CD1c-positive myeloid dendritic cell (primary cell): ENCODE measurements at regions not wholly inside any gene's neighbourhood (a gene's known extent, or its start where the extent isn't known, plus 50 kb on each side); places are given as distances from the start of the nearest gene placed in this dataset.

Experiments used
- DNase-seq: peaks from one replicate; pipeline ENCODE4 v3.0.0-alpha.2; 2016; ENCODE audit errors: extremely low spot score

DNA sequence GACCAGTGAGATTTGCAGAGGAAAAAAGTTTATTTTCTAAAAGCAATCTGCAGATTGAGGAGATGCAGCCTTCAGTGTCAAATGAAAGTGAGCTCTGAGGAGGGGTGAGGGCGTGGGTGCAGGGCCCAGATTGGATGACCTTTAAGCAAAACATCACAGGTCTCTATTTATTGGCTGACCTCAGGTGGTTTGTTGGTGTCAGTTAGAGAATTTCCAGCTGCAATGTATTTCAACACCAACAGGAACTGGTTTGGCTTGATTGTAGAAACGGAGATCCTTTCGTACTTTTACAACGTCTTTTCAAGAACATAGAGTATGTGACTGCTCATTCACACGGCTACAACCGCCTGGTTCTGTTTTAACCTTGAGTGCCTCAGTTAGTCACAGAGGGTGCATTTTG is 1069.1 kb downstream of the EFNA5 start:
- DNase-seq: no peak

DNA sequence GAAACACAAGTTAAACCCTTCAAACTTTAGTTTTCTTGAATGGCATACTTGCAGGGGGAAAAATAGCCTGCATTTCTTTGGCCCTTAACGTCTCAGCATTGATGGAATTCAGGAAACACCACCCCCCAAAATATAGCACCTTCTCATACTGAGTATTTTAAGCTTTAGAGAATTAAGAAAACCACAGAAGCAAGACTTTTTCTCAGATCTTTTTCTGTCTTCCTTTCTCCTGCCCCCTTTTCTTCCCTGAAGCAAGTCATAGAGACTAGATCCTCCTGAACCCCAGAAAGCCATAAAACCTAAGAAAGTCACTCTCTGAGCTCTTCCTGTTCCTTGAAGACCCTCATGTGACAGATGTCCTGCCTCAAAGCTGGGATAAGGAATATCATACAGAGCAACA is 1069.9 kb downstream of the EFNA5 start:
- DNase-seq: no peak

DNA sequence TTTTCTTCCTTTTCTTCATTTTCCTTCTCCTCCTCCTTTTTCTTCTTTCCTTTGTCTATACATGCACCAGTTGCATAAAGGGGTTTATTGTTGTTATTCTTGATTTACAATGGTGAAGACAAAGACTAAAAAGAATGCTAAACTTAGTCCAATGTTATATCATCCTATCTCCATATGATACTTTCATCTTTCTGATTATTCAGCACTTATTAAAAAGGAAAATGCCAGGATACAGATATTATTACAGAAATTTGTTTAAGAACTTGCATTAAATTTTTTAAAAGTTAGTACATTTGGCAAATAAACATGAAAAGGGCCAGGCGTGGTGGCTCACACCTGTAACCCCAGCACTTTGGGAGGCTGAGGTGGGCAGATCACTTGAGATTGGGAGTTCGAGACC is 1074.9 kb downstream of the EFNA5 start:
- no peak for DNase-seq

DNA sequence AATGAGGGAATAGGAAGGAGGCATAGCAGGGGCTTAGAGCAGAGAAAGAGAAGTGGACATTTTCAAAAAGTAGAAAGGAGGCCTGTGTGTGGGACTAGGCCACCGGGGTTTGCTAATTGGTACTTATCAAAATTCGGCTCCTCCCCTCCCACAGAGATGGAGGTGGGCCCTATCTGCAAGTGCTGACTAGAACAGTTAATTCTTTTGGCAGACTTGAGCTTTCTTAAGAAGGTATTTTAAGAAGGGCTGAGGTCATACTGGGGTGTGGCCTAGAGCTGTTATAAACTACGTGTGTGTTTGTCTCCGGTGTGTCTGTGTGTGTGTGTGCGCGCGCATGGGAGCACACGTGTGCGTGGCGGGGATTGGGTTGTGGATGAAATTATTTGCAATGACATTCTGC is 1086.5 kb downstream of the EFNA5 start:
- no peak for DNase-seq

DNA sequence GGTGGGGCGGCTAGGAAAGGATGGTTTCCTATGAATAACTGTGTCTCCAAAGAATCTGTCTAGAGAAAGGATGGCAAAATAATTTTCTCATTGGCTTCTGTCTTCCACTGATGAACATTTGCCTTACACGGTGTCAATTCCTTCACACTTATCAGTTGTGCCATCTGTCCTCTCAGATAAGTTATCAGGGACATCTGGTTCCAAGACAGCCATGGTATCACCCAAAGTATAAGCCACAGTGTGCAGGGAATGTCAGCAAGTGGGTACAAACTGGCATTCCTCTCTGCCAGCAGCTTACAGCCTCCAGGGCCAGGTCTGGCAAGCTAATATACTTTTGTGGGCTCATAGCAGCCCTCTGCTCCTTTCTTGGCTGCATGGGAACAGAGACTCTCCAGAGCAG is 1092.0 kb downstream of the EFNA5 start:
- DNase-seq: no peak

DNA sequence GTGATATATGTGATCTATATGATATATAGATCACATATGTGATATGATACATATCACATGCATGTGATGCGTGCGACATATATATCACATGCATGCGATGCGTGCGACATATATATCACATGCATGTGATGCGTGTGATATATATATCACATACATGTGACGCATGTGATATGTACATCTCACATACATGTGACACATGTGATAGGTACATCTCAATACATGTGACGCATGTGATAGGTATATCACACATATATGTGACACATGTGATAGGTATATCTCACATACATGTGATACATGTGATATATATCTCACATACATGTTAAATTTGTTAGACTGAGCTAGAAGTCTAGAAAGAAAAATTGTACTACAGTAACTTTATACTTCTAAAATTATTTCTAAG is 1095.9 kb downstream of the EFNA5 start:
- no peak for DNase-seq

DNA sequence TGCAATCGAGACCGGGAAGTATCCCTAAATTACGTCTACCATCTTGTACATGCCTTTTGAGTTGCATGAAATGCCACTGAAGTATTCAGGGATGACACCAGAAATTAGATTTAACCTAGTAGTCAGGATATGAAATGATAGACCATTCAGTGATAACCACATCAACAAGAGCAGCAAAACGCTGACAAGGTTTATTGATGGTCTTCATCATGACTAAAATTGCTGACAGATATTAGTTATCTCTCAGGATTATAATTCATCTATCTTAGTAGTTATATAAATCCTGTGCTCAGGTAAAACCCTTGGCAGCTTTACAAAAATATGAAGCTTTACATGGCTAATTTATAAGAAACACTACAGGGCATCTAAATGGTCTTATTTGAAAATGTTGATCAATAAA is 1104.7 kb downstream of the EFNA5 start:
- DNase-seq: no peak

DNA sequence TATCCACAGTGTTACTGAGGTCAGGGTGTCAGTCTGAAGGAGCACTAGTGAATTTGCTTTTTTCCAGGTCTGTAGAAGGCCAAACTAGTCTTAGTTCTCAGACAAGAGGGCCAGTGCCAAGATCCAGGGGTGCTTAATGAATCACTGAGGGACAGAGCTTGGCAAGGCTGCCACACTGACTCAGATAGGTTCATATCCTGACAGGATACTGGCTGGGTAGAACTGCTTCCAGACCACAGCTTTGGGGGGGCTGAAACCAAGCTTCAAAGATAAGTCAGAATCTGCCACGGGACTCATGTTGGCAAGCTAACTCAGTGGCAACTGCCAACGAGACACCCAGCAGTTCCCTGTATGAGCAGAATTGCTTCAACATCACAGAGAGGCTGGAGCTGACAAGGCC is 1125.4 kb downstream of the EFNA5 start:
- no peak for DNase-seq

DNA sequence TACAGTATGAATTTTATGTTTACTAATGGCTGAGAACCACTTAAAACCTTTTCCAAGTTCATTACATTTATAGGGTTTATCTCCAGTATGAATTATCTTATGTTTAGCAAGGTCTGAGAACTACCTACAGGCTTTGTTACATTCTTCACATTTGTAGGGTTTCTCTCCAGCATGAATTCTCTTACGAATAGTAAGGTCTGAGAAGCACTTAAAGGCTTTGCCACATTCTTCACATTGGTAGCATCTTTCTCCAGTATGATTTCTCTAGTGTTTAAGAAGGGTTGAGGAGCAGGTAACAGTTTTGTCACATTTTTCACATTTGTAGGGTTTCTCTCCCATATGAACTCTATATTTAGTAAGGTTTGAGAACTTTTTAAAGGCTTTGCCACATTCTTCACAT is 1127.4 kb downstream of the EFNA5 start:
- DNase-seq: no peak

DNA sequence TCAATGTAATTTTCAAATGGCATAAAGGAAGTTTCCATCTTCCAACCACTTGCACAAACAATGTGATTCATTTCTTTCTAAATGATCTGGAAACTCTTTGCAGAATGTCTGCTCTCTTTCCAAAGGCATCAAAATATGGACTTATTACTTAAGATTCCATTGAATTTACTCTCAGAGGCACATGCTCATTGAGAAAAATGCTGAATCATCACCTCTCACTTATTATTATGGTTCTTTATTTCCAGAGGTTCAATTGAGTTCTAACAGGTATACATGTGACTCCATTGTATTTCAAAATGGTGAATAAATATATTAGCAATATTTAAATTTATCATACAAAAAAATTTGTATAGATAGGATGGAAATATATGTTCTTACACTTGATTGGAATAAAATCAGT is 1140.6 kb downstream of the EFNA5 start:
- DNase-seq: no peak

DNA sequence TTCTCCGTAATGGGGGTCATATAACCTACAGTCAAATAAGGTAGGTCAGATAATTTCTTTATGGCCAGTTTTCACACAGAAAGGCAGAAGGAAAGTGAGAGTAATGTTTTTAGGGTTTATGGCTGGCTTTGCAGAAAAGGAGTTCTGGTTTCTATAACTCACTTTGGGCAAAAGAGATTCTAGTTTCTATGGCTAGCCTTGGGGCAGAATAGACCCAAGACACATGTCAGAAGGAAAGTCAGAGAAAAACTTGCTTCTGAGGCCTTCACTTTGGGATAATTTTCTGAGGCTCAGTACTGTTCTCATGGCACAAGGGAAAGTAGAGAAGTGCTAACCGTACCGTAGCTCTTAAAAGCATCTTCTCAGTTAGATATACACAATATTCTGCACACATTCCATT is 1145.3 kb downstream of the EFNA5 start:
- DNase-seq: no peak

DNA sequence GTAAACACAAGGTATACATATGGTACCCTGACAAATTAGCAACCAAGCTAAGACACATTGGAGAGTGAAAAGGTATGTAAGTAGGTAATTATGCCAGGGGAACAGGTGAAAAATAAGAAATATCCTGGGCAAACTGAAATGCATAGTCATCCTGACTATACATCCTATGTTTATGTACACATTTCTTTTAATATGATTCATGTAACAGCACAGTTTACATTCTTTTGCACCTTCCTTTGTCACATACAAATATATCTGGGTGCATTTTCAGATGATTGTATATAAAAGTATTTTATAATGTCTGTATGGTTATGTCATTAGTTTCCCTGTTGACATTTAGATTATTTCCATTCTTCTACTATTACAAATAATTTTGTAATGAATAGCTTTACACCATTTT is 1146.9 kb downstream of the EFNA5 start:
- DNase-seq: no peak

DNA sequence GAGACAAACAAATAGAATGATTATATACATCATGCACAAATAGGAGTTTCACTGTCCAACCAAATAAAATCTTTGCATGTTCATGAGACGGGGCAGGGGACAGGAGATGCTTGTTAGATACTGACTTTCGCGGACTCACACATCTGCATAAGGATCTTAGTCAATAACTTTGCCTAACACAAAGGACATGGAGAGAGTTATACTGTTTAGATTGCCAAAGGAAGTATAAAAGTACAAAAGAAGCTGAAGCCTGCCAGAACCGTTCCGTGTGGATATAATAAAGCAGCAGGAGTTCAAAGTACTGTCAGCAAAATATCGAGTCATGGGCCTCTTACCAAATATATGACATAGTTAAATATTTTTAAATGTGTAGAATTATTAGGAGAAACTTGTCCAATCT is 1148.4 kb downstream of the EFNA5 start:
- no peak for DNase-seq

DNA sequence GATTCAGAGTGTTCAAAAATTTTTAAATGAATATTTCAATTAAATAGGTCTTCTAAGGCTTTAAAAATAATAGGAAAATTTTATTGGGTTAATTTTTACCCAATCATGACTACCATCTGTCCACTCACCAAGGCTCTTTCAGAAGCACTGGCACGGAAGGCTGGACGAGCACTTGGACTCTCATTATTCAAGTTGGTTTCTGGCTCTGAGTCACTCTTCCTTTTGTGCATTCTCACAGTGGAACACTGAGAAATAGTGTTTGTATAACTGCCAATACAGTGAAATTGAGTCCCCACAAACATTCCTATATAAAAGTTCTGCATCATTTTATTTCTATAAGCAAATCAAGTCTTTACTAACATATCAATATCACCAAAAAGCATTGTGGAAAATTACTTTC is 1149.0 kb downstream of the EFNA5 start:
- no peak for DNase-seq

DNA sequence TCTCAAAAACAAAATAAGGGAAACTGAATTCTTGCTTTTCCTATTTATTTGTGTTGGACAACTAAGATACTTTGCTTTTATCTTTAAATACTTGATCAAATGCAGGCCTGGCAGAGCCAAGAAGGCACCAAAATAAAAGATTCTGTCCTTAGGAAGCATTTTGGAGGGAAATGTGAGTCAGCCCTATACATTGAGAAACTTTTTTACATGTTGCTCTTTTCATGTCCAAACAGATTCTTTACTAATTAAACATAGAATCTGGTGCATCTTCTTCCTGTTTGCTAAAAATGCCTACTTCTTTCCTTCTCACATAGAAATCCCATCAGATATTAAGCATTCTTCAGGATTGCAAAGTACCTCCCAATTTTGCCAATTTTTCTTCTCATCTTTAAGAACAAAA is 1160.4 kb downstream of the EFNA5 start:
- no peak for DNase-seq

DNA sequence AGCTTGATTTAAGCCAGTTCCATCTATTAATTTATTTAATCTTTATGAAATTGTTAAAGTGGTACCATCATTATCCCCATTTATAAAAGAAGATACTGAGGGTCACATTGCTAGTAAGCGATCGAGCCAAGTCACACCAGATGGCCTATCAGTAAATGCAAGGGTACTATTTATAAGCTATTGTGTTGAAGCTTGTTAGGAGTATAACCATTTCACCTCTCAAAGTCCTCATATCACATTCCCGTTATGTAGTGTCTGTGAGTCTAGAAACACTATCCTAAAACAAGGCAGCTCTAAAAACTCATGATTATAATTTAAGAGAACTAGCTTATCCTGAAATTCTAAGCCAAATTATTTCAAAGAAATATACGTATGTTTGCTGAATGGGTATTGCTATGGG is 1161.8 kb downstream of the EFNA5 start:
- no peak for DNase-seq

DNA sequence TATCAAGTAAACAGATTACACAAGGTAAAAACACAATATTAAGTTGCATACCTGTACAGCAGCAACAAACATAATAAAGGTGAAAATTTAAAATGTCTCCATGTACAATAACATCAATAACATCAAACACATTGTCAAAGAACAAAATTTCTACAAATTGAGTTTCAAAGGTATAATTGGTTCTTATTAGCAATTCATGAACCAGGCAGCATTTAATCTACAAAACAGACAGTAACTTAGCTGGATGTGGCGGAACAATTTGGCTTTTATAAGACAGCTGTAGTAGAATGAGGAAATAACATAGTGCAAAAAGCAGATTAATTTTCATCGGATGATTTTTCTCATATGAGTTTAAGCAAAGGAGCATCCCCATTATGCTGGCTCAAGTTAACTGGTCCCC is 1176.8 kb downstream of the EFNA5 start:
- DNase-seq: no peak

DNA sequence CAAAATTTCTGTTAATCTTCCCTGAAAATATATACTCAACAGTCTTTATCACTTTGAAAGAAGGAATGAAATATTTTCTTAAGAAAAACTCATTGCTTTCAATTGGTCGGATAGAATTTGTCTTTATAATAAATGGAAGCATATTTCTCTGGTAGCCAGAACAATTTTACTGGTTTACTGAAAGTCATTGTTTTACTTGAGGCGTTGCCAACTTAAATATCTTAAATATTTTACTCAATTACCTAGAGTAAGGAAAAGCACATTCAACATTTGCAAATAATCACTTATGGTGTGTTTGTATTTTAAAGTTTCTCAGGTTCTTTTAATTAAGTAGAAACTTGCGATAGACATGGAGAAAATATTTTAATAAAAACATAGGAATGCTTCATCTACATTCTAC is 1181.7 kb downstream of the EFNA5 start:
- no peak for DNase-seq

DNA sequence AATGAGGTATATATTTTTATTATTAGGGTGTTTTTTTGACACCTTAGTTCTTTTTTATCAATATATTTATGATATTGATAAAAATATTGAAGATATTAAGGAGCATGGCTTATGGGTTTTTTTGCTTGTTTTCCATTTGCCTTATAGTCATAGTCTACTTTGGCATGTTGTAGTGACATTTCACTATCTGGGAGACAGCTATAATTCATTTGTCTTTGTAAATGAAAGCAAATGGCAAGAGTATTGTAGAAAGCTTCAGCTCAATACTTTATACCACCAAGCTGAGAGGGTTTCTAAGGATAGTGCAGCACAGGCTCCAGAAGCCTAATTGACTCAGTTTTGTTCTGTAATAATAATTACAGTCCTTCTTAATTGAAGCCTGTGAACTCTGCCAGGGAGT is 1182.3 kb downstream of the EFNA5 start:
- no peak for DNase-seq

DNA sequence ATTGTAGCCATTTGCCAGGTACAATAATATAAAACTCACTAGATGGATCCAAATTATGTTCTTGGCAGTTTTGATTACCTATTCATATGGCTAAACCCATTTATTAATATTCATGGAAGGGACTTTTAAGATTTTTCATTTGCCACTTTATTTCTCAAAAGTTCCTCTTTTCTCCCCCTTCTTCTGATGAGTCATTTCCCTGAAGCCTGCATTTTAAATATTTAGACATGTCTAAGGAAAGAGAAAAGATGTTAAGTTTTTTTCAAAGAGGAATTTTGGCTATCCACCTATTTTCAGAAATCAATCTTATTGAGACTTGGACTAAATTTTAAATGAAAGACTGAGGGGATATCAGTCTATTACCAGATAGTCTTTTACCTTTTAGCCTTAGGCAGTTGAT is 1189.4 kb downstream of the EFNA5 start:
- DNase-seq: no peak

DNA sequence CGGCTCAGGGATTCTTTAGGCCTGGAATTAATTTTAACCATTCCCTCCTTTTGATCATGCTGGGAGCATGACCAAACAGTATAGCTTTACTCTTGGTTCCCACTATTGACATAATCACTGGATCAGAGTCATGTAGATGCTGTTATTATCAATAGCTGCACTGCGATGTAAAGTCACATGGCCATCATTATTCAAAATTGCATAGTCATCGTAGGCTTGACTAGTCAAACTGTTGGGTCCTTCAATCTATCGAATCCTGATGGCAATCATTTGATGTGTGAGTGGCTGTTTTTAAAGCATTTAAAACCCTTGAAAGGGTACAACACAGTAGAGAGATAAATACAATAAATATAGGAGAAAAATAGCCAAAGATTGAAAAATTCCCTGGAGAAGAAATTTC is 1194.1 kb downstream of the EFNA5 start:
- DNase-seq: no peak

DNA sequence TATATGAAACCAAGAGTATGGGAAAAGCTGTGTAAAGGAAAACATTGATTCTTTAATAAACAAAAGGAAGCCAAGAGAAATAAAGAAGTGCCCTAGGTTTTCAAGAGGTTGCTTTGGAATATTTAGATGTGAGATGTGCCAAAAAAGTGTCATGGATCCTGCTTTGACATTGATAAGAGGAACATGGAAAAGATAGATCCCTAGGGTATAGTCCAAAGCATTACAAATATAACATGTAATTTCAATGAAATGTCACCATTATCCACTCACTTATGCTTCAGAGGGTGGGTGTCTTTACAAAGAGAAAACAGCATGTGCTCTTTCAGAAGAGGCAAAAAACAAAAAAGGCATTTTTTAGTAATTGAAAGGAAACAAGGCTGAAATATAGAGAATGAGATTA is 1196.7 kb downstream of the EFNA5 start:
- DNase-seq: no peak

DNA sequence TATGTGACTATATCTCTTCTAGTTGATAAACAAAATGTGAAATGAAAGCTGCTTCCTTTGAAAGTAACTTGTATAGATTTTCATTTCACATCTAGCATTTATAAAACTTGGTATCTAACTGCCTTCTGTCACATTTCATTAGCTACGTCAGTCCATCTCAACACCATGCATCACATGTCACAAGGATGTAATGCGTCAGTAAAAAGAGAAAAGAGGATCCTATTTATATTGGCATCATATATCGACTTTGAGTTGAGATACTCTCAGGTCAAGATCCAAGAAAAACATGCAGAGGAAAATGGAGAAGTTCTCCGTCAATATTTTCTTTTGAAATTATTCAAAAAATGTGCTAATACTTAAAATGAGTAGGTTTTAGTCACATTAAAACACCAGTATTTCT is 1211.2 kb downstream of the EFNA5 start:
- DNase-seq: no peak

DNA sequence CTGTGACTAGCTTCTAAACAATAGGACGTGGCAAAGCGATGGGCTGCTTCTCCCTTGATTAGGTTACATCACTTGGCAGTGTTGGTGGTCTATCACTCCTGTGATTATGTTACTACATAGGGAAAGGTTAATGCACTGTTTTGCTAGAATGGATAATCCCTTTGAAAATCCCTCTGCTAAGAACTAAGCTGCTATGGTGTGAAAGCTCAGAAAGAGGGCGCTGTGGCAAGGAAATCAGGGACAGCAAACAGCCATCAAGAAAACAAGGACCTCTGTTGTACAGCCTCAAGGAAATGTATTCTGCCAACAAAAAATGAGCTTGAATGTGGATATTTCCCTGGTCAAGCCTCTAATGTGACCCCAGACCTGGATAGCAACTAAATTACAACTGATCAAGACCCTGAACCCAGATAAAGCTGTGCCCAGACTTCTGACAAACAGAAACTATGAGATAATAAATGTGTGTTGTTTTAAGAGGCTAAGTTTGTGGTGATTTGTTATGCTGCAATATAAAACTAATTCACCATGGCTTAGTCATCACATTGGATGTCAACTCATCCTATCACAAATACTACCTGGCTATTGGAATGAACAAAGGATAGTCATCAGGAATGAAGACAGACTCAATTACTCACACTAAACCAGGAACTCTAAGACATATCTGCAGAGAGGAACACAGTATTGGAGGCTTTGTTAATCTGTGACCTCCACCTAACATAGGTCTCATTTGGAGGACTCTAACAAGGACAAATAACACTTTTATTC is 1215.9 kb downstream of the EFNA5 start:
- DNase-seq: no peak
